Medulla oblongata (tissue), 1 donor: ENCODE measurements at regions not wholly inside any gene's neighbourhood (a gene's known extent, or its start where the extent isn't known, plus 50 kb on each side); places are given as distances from the start of the nearest gene placed in this dataset.

Experiments used
- DNase-seq: peaks from one replicate; pipeline ENCODE4 v3.0.0-alpha.2; 2015; ENCODE audit errors: extremely low spot score

DNA sequence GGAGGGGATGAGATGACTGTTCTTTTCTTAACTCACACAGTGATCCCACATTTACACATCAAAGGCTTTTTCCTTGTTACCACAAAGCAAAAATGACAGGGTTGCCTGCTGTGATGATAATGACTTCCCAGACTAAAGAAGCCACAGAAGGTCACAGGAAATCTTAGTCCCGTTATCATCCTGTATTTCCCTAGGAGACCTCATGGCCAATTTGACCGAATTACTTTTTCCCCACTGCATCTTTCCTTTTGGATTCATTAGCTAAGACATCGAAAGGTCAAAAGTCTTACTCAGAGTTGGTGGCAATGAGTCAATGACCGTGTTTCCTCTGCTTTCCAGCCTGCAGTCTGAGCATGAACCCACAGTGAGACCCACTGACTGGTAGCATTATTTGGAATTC is 130.1 kb upstream of the INHBA start:
- DNase-seq: no peak

DNA sequence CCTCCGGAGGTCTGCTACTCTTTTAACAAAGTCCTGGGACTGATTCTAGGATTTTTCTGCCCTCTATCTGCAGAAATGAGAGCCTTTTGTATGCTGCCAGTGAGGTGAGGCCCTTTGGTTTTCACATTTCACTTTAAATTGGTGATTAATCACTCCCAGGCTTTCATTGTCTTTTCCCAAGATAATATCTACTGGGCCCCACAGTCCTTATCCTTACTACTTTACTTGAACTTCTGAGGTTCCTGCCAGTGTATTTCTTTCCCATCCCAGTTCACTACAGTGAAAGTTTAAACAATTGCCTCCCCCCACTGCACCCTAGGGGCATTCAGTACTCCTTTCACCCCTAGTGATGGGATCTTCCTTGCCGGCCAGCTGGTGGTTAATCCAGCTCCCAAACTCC is 127.4 kb upstream of the INHBA start:
- no peak for DNase-seq

DNA sequence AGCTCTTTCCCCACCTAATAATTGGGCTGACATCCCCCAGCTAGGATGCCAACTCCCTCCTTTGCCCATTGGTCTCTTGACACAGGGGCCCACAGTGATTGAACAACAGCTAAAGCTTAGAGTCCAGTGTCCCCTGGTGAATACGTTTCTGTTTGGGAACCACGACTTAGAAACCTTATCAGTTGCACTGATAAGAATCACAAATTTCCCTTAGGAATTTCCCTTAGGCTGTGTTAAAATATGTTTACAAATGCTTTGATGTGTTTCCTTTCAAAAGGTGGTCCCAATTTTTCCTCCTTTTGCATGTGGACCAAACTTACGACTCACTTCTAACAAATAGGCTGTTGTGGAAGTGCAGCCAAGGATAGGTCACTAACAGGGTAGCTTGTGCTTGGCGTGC is 126.0 kb upstream of the INHBA start:
- DNase-seq: no peak

DNA sequence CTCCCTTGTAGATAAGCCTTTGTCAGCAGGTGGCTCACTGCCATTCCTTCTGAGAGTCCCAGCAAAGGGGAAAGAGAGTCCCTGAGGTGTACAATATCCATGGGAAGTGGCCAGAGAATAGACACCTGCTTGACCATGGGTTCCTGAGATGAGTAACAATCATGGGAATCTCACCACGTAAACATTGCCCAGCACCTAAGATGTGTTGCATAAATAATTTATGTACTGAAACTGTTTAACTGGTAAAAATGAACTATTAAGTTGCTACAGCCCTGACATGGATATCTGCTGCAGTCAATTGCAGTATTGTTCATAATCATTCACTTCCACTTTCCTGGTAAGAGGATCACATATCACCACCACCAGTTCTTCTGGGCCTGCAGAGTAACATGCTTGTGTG is 123.8 kb upstream of the INHBA start:
- no peak for DNase-seq

DNA sequence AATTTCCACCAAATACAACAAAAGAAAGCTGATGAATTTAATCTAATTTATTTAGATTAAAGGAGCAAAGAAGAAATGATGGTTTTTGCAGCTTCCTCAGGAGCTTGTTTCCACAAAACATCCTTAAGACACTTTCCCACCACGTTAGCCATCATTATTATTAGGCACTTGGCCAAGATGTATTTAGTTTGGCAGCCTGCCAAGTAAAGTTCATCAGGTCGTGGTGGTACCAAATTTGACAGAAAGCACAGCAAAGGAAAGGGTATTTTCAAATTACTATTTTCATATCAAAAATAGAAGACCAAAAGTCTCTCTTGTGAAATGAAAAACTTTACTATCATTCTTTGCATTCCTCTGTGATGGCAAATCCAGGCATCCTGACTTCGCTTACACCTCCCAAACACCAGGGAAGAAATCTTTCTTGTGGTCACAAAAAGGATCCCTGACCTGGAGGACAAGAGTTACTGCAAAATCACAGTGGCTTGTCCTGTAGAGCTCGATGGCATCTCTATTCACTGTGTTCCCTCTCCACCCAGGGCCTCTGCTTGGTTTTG is 123.1 kb upstream of the INHBA start:
- DNase-seq: no peak

DNA sequence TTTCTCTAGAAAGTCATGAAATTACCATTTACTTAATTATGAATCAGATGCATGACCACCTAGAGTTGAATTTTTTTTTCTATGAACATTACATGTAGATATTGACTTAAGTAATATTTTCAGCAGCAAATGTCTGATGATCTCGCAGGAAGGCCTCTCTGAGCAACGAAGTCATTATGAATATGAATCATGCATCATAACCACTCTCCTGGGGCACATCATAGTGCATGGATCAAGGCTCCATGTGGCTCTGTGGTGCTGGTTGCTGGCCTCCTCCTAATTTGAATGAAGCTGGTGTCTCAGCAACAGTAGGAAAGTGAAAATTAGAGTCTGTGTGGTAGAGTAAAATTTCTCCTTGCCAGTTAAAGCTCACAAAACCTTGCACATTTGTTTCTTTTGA is 121.4 kb upstream of the INHBA start:
- DNase-seq: no peak

DNA sequence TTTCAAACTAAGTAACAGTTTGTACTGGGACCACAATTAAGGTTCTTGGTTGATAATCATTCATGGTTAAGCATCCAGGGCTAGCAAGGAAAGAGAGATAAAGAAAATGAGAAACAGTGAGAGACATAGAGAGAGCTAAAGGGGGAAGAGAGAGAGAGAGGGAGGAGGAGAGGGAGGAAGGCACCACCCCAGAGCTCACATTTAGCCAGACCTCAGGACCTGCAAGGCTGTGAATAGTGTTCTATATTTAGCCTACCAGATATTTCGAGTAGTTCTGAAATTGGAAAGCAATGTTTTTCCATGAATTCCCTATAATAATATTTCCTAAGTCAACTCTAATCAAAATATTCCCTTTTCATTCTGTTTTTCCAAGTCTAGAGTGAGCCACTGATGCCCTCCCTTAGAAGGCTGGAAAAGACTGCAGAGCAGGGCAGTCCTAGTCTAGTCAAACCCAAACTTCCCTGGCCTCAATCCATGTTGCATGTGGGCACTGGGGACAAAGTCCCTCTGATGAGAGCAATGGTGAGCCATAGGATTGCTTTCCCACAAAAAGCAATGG is 119.4 kb upstream of the INHBA start:
- DNase-seq: no peak

DNA sequence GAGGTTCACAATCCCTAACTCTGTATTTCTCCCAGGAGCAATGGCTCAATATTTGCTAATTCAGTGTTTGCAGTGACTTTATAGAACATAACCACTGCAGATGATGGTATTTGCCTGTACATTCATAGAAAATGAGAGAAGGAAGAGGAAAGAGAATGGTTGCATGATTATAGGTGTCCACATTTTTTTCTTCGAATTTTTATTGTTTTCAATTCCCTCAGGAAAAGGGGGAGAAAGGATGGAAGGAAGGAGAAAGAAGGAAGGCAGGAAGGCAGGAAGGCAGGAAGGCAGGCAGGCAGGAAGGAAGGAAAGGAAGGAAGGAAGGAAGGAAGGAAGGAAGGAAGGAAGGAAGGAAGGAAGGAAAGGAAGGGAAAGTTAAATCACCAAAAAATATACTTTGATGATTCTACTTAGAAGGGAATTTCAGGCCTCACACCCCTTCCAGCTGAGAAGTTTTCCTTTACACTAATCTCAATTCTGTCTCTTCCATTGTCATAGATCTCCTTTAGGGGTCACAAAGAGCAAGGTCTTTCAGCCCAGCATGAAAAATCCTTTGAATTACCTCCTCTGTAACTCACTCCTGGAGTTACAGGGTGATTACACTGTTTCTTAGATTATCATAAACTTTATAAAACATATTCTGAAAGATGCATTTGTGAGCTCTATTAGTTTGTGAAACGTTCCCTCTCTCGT is 118.8 kb upstream of the INHBA start:
- DNase-seq: no peak

DNA sequence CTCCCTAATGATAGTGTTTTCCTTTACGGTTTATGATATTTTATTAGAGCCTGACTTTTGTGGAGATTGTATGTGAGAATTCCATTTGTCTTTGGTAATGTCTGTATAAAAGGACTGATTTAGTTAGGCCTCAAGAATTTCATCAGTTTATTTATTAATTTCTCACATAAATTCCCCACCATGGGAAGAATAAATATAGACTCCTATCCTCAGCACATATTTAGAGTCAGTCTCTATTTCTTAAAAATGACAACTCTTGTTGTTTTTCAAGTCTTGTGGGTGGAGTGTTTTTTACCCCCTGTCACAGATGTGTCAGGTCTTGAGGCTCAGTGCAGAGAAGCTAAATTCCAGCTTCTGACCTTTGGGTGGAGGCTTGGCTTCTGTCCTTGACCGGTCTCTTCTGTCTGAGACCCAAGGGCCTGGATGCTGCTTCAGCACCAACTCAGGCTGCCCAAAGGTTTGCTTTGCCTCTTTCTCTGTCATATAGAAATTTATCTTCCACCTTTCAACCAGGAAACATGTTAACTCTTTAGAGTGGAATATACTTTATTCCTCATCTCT is 117.3 kb upstream of the INHBA start:
- DNase-seq: no peak

DNA sequence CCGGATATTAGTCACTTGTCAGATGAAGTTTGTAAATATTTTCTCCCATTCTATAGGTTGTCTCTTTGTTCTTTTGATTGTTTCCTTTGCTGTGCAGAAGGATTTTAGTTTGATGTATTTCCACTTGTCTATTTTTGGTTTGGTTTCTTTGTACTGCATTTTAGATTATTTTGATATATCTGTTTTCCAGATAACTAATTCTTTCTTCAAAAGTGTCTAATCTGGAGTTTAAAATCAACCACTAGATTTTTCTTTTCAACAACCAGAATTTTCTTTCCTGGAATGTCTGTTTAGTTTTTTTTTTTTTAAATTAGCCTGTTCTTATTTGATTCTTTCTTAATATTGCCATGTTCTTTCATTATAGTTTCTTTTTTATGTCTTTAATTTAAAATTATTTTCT is 116.8 kb upstream of the INHBA start:
- DNase-seq: no peak

DNA sequence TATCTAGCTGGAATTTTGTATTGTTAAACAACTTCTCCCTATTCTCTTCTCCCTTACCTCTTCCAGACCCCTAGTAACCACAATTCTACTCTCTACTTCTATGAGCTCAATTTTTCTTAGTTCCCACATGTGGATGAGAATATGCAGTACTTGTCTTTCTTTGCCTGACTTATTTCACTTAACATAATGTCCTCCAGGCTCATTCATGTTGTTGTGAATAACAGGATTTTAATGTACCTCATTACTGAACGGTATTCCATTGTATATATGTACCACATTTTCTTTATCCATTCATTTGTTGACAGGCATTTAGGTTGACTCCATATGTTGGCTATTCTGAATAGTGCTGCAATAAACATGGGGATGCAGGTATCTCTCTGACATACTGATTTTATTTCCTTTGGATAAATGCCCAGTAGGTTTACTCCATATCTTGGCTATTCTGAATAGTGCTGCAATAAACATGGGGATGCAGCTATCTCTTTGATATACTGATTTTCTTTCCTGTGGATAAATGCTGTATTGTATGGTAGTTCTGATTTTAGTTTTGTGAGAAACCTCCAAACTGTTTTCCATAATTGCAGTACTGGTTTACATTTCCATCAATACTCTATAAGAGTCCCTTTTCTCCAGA is 116.0 kb upstream of the INHBA start:
- no peak for DNase-seq

DNA sequence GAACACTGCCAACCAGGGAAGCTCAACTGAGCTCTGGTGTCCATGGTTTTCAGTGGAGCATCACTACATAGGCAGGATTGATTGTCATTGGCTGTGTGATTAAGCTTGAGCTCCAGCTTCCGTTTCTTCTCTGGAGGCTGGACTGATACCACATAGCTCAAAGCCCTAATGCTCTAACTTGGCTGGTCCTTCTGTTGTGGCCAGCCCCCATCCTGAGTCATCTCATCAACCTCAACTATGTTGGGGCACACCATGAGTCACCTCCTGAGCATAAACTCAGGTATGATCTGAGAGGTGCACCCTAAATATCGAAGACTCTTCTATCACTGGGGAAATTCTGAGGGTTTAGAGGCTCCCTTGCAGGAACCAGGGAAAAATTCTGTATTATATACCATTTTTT is 114.5 kb upstream of the INHBA start:
- DNase-seq: no peak

DNA sequence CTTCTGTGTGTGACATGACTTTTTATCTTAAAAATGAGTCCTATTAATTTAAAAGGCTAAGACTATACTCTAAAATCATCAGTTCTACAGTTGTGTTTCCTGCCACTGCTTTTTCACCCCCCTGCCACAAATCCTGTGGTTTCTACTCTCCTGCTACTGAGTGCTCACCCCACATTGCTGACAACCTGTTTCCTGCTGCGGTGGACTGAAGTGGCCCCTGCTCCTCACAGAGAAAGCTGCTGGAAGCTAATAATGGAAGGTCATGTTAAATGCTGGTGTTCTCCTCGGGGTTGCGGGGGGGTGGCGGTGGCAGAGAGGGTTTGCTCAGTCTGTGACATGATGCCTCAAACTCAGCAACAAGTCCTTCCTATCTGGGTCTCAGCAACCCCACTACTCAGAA is 113.2 kb upstream of the INHBA start:
- peak; percentile 29 for DNase-seq

DNA sequence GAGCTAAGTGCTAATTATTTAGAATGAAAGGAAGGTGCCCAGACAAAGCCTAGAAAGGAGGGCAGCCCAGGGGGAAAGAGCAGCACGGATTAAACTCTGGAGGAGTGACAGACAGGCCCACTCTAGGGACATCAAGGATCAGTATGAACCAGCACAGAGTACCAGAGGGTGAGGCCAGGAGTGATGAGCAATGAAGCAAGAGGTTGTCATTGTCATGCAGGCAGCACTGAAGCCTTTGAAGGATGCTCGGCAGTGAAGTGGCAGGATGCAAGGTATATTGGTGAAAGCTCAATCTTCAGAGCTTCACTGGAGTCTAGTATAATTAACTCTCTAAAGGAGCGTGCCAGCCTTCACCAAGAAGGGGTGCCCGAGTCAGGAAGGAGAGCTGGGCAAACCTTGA is 112.0 kb upstream of the INHBA start:
- DNase-seq: no peak

DNA sequence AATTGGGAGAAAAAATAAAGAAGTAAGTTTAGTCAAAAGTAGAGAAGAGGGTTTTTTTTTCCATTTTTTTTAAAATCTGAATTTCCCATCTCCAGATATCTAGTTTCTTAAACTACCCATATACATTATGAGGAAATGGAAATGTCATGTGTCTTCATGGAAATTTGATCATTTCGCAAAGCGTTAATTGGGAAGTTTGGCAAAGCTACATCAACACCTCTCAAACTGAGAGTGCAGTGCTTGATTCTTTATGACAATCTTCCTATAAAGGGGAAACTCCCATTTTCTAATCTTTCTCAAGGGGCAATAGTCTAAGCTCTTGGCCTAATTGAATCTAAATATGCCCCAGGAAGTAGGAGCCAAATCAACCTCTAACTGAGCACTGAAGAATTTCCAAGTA is 110.4 kb upstream of the INHBA start:
- no peak for DNase-seq

DNA sequence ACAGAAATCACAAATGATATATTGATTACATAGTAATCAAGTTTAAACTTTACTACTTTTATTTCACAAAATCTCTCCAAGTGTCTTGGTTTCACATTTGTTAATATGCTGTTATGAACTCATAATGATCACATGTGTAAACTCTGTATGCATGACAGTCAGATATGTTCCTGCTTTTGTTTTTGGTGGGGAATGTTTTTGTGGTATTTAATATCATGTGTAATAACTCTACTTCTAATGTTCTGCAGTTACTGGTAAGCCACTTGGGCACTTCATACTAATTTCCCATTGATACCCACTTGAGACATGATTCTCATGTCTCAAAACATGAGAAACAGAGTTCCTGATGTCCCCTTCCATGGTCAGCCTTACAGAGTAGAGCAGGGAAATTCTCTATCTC is 109.1 kb upstream of the INHBA start:
- DNase-seq: no peak

DNA sequence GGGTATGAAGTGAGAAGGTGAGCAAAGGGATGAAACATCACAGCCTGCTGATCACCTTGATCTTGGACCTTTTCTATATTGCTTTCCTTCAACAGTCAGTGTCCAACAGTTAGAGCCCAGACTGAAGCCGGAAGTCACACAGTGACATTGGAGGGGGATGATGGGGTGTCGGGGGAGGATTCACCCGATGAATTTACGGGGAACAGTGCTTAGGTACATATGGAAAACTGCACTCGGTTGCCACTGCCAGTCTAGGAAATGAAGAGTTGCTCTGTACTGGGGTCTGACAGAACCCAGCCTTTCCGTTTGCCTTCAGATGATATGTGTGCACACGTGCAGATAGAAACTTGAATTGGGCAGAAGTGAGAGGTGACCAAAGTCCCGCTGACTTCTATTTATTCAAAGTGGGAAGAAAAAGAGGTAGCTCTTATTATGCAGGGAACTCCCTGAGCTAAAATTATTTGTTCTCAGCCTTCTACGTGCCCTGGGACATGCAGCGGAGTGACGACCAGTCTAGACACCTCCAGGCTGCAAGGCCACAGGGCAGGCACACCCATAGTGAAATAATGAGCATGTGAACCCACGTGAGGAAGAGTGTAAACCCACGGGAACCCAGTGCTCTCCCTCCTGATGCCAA is 107.2 kb upstream of the INHBA start:
- no peak for DNase-seq

DNA sequence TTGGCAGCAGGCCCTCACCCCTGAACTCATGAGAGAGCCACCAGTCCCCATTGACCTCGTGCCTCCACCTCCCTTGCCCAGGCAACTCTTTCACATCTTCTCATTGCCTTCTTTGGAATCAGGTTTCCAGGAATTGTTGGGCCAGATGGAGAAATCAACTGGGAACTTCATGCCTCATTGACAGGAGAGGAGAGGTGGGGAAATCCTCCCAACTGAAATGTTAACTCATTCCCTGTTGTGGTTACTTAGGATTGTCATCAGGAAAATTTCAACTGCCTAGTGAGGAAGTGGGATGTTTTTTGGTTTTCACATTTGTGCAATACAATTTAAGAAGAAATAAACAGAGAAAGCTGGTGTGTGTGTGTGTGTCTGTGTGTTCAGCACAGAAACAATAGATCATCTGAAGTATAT is 106.6 kb upstream of the INHBA start:
- DNase-seq: no peak

DNA sequence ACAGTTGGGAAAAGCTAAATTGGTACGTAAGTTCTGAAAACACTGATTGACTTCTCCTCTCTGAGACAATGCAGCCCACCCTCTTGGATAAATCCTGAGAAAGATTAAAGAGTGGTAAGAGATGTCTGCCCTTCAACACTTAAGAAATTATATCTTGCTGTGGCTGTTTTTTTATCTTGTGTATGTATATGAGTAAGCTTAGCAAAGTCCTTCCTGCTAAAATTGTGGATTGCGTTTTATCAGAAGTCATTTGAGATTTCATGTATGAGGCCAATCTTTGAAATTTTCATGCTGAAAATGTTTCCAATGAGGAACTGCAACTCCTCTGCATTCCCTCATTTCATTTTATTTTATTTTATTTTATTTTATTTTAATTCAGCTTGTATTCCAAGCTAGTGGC is 106.2 kb upstream of the INHBA start:
- no peak for DNase-seq

DNA sequence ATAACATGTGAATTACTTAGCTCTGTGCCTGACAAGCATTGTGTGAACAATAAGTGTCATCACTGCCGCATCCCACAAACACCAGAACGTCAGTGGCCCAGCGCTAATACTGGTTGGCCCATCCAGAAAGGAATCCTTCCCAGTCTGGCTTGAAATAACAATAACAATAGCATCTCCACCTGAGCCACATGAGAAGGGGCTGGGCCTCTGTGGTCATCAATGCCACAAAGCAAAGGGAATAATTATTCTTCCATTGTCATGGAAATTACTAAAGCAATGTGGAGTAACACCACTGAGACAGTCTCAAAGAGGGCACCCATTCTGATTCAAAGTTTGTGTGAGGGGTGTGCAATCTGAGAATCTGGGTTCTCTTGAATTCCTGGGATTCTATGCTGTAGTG is 105.7 kb upstream of the INHBA start:
- DNase-seq: no peak

DNA sequence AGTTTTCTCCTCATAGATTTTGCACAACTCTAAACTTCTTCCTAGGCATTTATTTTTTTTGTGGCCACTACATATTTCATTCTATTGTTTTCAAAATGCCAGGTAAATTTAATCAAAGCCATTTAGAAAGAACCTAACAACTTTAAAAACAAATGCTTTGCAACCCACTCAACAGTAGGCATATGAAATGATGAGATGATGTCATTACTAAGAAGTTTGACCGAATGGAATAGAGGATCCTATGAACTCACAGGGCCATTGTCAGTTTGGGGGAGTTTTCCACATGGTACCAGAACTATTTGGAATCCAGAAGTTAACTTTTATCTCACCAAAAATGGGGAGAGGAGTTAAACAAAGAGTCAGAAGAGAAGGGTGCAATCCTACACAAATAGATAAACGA is 100.7 kb upstream of the INHBA start:
- DNase-seq: no peak

DNA sequence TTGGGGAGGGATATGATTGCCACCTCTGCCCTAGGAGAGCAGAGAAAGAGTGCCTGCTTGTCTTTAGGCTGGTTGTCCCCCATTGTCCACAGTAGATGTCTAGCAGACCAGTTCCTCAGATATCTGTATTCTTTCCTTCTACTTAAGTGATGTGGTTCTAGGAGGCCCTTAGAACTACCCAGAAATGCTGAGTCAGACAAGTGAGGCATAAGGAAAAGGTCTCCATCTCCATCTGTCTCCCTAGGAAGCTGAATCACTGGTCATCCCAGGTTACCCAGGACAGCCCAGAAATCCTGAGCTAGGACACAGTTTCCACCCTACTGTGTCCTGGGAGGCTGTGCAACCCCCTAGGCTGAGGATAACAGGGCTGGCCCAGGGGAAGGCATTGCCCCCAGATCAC is 93.4 kb upstream of the INHBA start:
- no peak for DNase-seq
